Sigmoid colon (tissue), 4 donors: ENCODE measurements at regions not wholly inside any gene's neighbourhood (a gene's known extent, or its start where the extent isn't known, plus 50 kb on each side); places are given as distances from the start of the nearest gene placed in this dataset.

ENCODE experiments used
- CTCF ChIP-seq, 4 experiments: fragments of 450-650 bp in 3 of 4; fragments of 200-600 bp in 1 of 4; IDR thresholded peaks; one replicate each; pipeline ENCODE4 v1.5.1; 2016 to 2019; ENCODE audit warnings: antibody characterized with exemption in 4 of 4, mild to moderate bottlenecking in 3 of 4, moderate library complexity in 2 of 4
- POLR2A ChIP-seq, 2 donors: fragments of 450-650 bp; IDR thresholded peaks; one replicate each; pipeline ENCODE4 v1.6.1; 2016; ENCODE audit warnings: antibody characterized with exemption in 2 of 2, mild to moderate bottlenecking in 2 of 2, moderate library complexity in 2 of 2
- POLR2AphosphoS5 ChIP-seq, 4 donors: sonication (generic); formaldehyde crosslinking; IDR thresholded peaks; one replicate each; pipeline ENCODE4 v1.6.1; 2017; ENCODE audit warnings: antibody characterized with exemption in 4 of 4

GRCh38 chr11:133710681-133711240 lies 134.6 kb downstream of the SPATA19 start:
- TF ChIP-seq CTCF (IDR thresholded peaks at IDR 0.05): no peak
- no peak for TF ChIP-seq POLR2A (IDR thresholded peaks at IDR 0.05)
- TF ChIP-seq POLR2AphosphoS5 (IDR thresholded peaks at IDR 0.05): no peak
